H7 (cell line): ENCODE measurements at regions not wholly inside any gene's neighbourhood (a gene's known extent, or its start where the extent isn't known, plus 50 kb on each side); places are given as distances from the start of the nearest gene placed in this dataset.
"Not testable (repeated sequence)": the region's sequence is repeated elsewhere in the genome, so short reads cannot be mapped to it uniquely, and the experiment has no call there.

Source experiments
- DNase-seq: peaks from one replicate; pipeline ENCODE4 v3.0.0; 2012
- H3K27me3 ChIP-seq: 2 replicates; pipeline ENCODE4 v1.6.0; 2011; ENCODE audit warnings: mild to moderate bottlenecking, low read length; ENCODE audit not compliant: control insufficient read depth, insufficient read depth
- H3K36me3 ChIP-seq: replicated peaks from 2 replicates; pipeline ENCODE4 v1.5.1; 2011; ENCODE audit warnings: low read length; ENCODE audit not compliant: control insufficient read depth, insufficient read depth
- H3K4me3 ChIP-seq: 2 replicates; pipeline ENCODE4 v1.5.1; 2011; ENCODE audit warnings: low read depth, mild to moderate bottlenecking, control low read depth, low read length, moderate library complexity; ENCODE audit not compliant: insufficient read depth

GRCh38 chr12:46973937-46974336, 105.5 kb upstream of the PCED1B start:
- DNase-seq, H3K4me3 ChIP-seq, H3K36me3 ChIP-seq, H3K27me3 ChIP-seq: not testable (repeated sequence)

- Histone ChIP-seq H3K27me3 (no peaks in the 10 kb centered on the region), H3K36me3 (no peaks in the 10 kb centered on the region), H3K4me3 (no peak overlapping the region)
- no peak for DNase-seq
Observed at GRCh38 chr12:46977871-46978375, 101.5 kb upstream of the PCED1B start.

- Histone ChIP-seq H3K36me3 (no peaks in the 10 kb centered on the region), H3K4me3 (no peak overlapping the region), H3K27me3 (no peaks in the 10 kb centered on the region)
- no peak for DNase-seq
Observed at GRCh38 chr12:46981622-46982021, 97.8 kb upstream of the PCED1B start.

GRCh38 chr12:46982629-46983392, 96.6 kb upstream of the PCED1B start:
- H3K27me3 ChIP-seq = no peaks in the 10 kb centered on the region
- no peak for DNase-seq
- no peaks in the 10 kb centered on the region for H3K36me3 ChIP-seq
- H3K4me3 ChIP-seq = no peak overlapping the region

- H3K36me3 ChIP-seq = no peaks in the 10 kb centered on the region
- H3K27me3 ChIP-seq = no peaks in the 10 kb centered on the region
- no peak for DNase-seq
- no peak overlapping the region for H3K4me3 ChIP-seq
Observed at GRCh38 chr12:46983393-46983793, 96.0 kb upstream of the PCED1B start.

GRCh38 chr12:46983959-46984841, 95.2 kb upstream of the PCED1B start:
- Histone ChIP-seq H3K27me3 (no peaks in the 10 kb centered on the region), H3K36me3 (no peaks in the 10 kb centered on the region), H3K4me3 (no peak overlapping the region)
- DNase-seq = peak; percentile 57

- no peaks in the 10 kb centered on the region for H3K27me3 ChIP-seq
- no peak overlapping the region for H3K4me3 ChIP-seq
- DNase-seq = no peak
- no peaks in the 10 kb centered on the region for H3K36me3 ChIP-seq
Observed at GRCh38 chr12:46985816-46986215, 93.6 kb upstream of the PCED1B start.

GRCh38 chr12:46988122-46988521, 91.3 kb upstream of the PCED1B start:
- H3K4me3 ChIP-seq, H3K36me3 ChIP-seq, DNase-seq, H3K27me3 ChIP-seq: not testable (repeated sequence)

GRCh38 chr12:46990211-46990610, 89.2 kb upstream of the PCED1B start:
- H3K4me3 ChIP-seq = no peak overlapping the region
- no peak for DNase-seq
- no peaks in the 10 kb centered on the region for H3K27me3 ChIP-seq
- no peaks in the 10 kb centered on the region for H3K36me3 ChIP-seq

- H3K36me3 ChIP-seq, H3K4me3 ChIP-seq, DNase-seq, H3K27me3 ChIP-seq: not testable (repeated sequence)
Observed at GRCh38 chr12:46992051-46992450, 87.4 kb upstream of the PCED1B start.

GRCh38 chr12:46998811-46999368, 80.5 kb upstream of the PCED1B start:
- Histone ChIP-seq H3K4me3 (no peak overlapping the region), H3K27me3 (no peaks in the 10 kb centered on the region)

GRCh38 chr12:47004634-47005033, 74.8 kb upstream of the PCED1B start:
- no peaks in the 10 kb centered on the region for H3K36me3 ChIP-seq
- no peaks in the 10 kb centered on the region for H3K27me3 ChIP-seq

More at GRCh38 chr12:46998811-46999368, 80.5 kb upstream of the PCED1B start:
- DNase-seq = no peak
- no peaks in the 10 kb centered on the region for H3K36me3 ChIP-seq

GRCh38 chr12:47007048-47007447, 72.4 kb upstream of the PCED1B start:
- no peak for DNase-seq
- Histone ChIP-seq H3K27me3 (no peaks in the 10 kb centered on the region), H3K4me3 (no peak overlapping the region), H3K36me3 (no peaks in the 10 kb centered on the region)

More at GRCh38 chr12:47004634-47005033, 74.8 kb upstream of the PCED1B start:
- no peak for DNase-seq
- no peak overlapping the region for H3K4me3 ChIP-seq

GRCh38 chr12:47012552-47012951, 66.9 kb upstream of the PCED1B start:
- Histone ChIP-seq H3K36me3 (no peaks in the 10 kb centered on the region), H3K27me3 (no peaks in the 10 kb centered on the region)

More at GRCh38 chr12:47012552-47012951, 66.9 kb upstream of the PCED1B start:
- no peak for DNase-seq
- no peak overlapping the region for H3K4me3 ChIP-seq
